ENCODE measurements at regions not wholly inside any gene's neighbourhood (a gene's known extent, or its start where the extent isn't known, plus 50 kb on each side); places are given as distances from the start of the nearest gene placed in this dataset.

DNA sequence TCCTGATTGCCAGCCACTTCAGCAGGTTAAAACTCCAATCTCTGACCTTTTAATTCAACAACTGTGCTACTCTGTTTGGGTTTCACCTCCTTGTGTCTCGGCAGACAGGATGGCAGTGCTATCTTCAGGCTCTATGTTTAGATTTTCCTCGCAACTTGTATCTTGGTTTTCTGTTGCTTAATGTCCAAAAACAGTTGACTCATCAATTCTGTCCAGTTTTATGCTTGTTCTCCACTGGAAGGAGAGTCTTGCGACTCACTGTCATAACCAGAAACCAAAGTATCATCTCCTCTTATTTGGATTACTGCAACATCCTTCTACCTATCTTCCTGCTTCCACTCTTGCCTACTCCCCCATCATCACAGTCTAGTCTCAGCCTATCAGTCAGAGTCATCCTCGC, 130.9 kb upstream of the ADAMTS16 start:
- TF ChIP-seq CTCF (IDR thresholded peaks at IDR 0.05; ENCODE audit: low read length) (no peak), EZH2 (optimal IDR thresholded peaks at IDR 0.05; ENCODE audit: low read depth, low read length) (no peak), EZH2phosphoT487 (IDR thresholded peaks at IDR 0.05; ENCODE audit: low read length) (no peak)

Data from MM.1S (cell line).